ENCODE measurements at regions not wholly inside any gene's neighbourhood (a gene's known extent, or its start where the extent isn't known, plus 50 kb on each side); places are given as distances from the start of the nearest gene placed in this dataset.
"Not testable (repeated sequence)": the region's sequence is repeated elsewhere in the genome, so short reads cannot be mapped to it uniquely, and the experiment has no call there.

GRCh38 chr9:41273549-41274267 is 84.6 kb upstream of the ZNG1F start:
- DNase-seq (ENCODE audit: low spot score), result peak; percentile 89

DNA sequence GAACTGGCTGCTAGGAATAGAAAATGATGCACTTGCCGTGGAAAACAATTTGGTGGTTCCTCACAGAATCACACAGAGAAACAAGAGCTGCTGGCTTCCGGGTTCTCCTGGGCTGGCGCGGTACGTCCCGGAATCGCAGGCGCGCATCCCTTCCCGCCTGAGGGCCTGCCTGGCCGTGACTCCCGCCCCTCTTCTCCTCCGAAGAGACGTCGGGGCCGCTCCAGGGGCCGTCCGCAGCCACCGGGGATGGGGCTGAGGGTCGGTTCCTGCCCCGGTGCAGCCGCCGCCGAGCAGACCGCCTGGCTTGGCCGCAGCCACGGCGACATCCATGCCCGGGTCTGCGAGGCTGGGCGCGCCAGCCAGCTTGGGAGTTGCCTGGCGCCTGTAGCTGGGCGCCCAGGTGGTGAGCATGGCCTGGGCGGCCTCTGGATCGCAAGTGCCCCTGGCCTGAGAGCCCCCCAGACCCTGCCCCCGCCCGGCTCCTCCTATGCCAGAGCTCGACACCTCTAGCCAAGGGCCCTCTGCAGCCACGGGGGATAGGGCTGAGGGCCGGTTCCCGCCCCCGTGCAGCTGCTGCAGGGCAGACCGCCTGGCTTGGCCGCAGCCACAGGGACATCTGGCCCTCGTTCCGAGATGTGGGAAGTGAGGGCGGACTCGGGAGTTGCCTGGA is 83.9 kb upstream of the ZNG1F start:
- DNase-seq (ENCODE audit: low spot score), result peak; percentile 6

- DNase-seq (ENCODE audit: low spot score), result not testable (repeated sequence)
These were observed 81.9 kb upstream of the ZNG1F start for GRCh38 chr9:41270992-41271391.

GRCh38 chr9:41269471-41269870 is 80.4 kb upstream of the ZNG1F start:
- DNase-seq (ENCODE audit: low spot score), result peak; percentile 15

- DNase-seq (ENCODE audit: low spot score), result peak; percentile 1
These were observed 79.9 kb upstream of the ZNG1F start for GRCh38 chr9:41269054-41269453.

DNA sequence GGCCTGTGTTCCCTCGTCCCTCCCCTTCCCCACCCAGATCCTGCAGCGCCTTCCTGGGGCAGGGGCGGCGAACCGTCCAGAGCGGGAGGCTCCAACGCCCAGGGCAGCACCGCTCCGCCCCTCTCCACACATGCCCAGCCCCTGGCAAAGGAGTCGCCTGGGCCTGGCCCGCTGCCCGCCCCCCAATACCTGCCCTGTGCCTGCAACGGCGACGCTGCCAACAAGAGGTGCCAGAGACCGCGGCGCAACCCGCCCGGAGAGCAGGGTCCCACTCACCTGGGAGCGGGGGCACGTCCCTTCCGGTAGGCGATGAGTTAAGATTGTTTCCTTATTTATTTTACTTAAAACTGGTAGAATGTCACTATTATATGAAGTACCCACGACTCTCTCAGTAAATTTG is 77.5 kb upstream of the ZNG1F start:
- DNase-seq (ENCODE audit: low spot score), result not testable (repeated sequence)

GRCh38 chr9:41266000-41266399 is 76.9 kb upstream of the ZNG1F start:
- DNase-seq (ENCODE audit: low spot score), result not testable (repeated sequence)

GRCh38 chr9:41251973-41252372 is 62.9 kb upstream of the ZNG1F start:
- not testable (repeated sequence) for DNase-seq (ENCODE audit: low spot score)

DNA sequence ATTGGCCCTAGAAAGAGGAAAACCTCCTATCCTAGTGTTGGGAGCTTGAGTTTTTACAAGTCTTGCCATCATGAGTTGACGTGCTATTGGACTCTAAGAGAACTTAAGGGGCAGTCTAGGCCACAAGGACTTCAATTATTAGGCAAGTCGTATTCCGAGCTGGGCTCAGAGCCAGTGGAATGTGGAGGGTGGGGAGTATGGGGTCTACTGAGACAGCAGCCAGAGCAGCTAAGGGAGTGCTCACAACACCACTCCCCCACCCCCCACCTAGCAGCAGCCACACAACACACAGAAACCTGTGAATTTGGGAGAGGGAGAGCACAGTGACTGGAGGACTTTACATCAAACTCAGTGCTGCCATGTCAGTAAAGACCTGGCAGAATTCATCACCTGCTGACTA is 62.0 kb upstream of the ZNG1F start:
- DNase-seq (ENCODE audit: low spot score), result not testable (repeated sequence)

DNA sequence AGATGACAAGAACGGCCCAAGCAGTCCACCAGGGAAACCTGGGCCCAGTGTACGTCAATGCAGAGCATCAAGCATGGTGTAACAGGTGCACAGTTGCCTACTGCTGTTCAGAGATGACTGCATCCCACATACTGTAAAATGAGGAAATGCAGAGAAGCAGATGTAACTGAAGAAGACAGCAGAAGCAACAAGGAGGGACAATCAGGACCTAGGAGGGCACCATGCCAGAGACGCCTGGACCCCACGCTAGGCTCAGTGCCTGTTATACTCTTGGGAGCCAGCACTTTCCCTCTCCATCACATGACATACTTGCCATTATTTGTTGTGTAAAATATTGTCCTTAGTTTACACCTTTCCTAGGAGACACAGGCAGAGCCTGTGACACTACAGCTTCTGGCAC is 57.6 kb upstream of the ZNG1F start:
- not testable (repeated sequence) for DNase-seq (ENCODE audit: low spot score)

Data from kidney tubule cell (primary cell).